GM12872 (cell line): ENCODE measurements at regions not wholly inside any gene's neighbourhood (a gene's known extent, or its start where the extent isn't known, plus 50 kb on each side); places are given as distances from the start of the nearest gene placed in this dataset.

Source experiments
- TF ChIP-seq, protein P1 (sequence below): IDR thresholded peaks from 3 replicates; pipeline ENCODE4 v1.5.1; 2011; ENCODE audit warnings: low read depth, mild to moderate bottlenecking, low read length, moderate library complexity; ENCODE audit not compliant: insufficient read depth

DNA sequence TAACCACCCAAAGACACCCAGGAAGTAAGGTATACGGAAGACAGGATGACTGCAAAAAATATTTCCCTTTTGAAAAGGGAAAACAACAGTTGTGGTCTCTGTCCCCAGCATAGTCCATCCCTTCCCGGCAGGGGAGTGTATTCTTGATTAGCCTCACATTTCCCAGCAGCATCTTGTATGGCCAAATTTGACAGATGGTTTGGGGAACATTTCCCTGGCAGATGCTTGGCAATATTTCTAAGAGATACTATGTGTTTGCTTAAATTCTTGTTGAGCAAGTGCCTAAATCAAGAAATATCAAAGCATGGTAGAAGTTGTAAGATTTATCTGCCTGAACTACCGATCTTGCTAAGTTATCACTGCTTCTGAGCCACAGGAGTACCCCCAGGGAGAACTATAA is 56.9 kb upstream of the TPK1 start:
- TF ChIP-seq, protein P1, sequence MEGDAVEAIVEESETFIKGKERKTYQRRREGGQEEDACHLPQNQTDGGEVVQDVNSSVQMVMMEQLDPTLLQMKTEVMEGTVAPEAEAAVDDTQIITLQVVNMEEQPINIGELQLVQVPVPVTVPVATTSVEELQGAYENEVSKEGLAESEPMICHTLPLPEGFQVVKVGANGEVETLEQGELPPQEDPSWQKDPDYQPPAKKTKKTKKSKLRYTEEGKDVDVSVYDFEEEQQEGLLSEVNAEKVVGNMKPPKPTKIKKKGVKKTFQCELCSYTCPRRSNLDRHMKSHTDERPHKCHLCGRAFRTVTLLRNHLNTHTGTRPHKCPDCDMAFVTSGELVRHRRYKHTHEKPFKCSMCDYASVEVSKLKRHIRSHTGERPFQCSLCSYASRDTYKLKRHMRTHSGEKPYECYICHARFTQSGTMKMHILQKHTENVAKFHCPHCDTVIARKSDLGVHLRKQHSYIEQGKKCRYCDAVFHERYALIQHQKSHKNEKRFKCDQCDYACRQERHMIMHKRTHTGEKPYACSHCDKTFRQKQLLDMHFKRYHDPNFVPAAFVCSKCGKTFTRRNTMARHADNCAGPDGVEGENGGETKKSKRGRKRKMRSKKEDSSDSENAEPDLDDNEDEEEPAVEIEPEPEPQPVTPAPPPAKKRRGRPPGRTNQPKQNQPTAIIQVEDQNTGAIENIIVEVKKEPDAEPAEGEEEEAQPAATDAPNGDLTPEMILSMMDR: no peak
